NCI-H510A (cell line): ENCODE measurements at regions not wholly inside any gene's neighbourhood (a gene's known extent, or its start where the extent isn't known, plus 50 kb on each side); places are given as distances from the start of the nearest gene placed in this dataset.
"Not testable (repeated sequence)": the region's sequence is repeated elsewhere in the genome, so short reads cannot be mapped to it uniquely, and the experiment has no call there.

Experiments
- DNase-seq: peaks from one replicate; lab custom pipeline; 2025; lab: John Stamatoyannopoulos, UW

DNA sequence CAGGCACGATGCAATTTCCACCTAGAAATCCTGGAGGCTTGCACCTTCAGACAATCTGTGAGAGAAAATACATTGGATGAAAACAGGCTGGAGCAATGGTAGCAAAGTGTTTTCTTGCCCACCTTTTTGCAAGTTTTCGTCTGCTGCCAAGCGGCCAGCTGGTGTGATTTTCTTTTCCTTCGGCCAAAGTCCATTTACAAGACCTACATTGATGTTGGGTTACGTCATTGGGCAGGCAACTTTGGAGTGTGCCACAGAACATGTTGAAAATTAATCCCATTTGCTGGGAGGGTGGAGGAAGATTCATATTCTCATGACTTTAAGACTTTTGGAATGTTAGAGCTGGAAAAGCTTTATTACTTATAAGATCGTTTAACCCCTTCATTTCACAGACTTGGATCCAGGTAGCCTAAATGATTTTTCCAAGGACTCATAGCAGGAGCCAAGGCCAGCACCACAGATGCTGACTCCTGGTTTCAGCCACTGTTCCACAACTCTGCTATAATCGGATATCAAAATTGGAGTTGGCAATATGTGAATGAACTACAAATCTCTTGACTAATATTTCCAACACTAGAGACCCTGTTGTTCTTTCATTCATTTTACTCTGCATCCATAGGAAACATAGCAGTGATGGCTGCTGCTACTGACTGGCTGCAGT, 352.1 kb downstream of the RND3 start:
- DNase-seq = no peak

DNA sequence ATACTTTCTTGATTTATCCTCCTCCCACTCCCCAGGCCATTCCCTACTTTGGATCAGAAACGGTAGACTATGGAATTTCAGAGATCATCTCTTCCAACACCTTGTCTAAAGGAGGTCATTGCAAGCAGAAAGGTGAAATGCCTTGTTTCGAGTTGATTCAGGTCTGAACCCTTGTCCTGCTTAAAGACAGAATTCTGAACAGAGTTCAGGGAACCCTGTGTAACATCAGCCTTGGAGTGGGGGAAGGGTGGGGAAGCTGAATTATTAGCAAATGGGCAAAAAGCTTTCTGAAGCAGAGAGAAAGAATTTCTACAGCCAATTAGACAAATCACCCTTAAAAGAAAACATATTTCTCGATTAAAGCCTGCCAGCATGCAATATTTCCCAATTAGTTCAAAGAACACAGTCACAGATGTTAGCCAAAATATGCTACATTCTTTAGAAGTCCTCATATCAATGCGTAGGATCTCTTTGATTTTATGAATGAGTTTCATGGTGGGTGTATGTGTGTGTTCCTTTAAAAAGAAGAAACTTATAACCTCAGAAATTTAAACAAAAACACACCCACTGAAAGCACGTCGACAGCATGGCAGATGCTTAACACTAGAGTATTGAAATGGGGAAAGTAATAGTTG, 353.1 kb downstream of the RND3 start:
- no peak for DNase-seq

DNA sequence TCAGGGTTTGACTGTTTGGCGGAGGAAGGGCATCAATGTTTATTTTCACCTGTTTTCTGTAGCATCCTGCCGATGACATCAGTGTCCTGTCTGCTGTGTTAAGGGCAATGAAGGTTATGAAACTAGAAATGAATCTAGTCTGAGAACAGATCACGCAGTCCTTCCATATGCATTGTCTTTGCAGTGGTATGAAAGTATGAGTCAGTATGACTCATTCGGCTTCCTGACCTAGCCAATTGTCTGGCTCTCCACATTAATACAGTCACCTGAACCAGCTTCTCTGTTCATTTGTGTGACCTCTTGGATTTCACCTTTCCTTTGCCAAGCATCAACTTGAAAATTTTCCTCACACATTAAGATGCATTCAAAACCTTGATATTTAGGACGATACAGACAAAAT, 353.8 kb downstream of the RND3 start:
- DNase-seq = no peak

DNA sequence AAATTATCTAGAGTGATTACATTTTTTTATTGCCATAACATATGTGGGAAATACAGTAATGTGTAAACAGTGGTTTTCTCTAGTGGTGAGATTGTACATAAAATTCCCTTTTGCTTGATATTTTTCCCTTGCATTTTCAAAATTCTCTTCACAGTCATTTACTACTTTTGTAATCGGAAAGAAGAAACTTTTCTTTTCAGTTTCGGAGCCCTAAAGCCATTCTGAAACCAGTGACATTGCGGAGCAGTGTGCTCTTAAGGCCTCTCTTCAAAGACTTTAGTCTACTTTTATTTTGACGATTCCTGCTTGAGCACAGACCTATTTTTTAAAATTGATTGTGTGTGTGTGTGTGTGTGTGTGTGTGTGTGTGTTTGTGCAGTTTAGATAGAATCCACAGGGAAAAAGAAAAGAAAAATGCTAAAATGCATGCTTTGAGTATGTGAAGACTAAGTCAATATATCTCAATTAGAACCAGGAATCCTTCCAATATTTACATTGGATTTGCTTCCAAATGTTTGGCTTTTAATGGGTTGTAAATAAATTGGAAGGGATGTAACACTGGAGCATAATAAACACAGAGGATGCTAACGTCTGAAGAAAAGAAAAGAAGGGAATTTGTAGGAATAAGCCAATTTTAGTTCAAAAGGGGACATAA, 357.4 kb downstream of the RND3 start:
- DNase-seq = no peak

DNA sequence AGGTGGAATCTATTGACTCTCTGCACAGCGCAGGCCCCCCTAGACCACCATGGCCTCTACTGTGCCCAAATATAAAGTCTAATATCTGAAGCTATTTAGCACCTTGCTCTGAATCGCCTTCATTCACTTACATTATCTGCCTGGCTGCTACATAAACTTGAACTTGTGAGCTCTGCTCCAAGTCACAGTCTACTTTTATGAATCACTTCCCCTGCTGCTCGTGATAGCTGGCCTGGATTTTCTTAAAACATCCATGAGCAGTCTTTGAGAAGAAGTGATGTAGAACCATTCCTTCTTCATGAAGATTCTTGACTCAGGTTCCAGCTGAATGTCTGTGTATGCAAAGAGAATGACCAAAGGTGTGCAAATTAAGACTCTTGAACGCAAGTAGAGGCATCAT, 359.5 kb downstream of the RND3 start:
- no peak for DNase-seq

DNA sequence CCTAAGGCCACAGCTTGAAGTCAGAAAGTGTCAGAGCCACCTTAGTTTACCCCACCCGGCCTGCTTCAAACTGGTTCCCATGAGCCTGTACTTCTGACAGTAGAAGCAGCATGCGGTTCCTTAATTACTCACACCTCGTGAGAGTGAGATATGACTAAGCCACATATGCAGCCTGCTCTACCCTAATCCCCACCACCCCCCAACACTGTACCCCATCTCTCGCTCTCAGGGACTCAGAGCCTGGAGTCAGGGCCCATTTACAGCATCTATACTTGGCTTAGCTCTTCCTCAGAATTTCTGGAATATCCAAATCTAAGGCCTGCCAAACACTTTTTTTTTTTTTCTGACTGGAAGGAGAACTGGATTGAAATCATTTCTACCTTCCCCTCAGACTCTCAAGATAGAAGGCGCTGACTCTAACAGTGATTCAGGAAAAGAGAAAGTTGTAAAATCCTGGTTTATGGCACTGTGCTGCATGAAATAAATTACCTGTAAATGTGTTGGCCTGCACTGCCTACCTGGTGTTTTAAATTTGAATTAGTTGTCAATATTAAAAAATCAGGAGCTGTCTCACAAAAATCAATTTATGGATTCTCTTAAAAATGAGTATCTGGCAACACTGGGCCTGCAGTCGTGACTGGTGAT, 360.0 kb downstream of the RND3 start:
- DNase-seq = no peak

DNA sequence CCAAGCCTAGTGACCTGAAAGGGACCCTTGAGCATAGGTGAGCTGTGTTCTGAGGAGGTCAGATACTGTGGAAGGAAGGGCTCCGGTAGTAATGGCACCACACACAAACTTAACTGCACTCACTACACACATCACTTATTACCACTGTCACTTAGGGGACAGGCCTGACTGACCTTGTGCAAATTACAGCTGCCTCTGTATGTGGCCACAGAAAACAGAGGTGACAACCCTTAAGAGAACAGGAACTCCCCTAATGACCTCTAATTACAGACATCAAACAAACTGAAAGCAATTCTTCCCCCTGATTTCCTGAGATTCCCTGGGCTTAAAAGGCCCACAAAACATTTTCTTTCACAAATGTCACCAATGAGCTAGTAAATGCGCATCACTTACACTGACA, 360.6 kb downstream of the RND3 start:
- no peak for DNase-seq

DNA sequence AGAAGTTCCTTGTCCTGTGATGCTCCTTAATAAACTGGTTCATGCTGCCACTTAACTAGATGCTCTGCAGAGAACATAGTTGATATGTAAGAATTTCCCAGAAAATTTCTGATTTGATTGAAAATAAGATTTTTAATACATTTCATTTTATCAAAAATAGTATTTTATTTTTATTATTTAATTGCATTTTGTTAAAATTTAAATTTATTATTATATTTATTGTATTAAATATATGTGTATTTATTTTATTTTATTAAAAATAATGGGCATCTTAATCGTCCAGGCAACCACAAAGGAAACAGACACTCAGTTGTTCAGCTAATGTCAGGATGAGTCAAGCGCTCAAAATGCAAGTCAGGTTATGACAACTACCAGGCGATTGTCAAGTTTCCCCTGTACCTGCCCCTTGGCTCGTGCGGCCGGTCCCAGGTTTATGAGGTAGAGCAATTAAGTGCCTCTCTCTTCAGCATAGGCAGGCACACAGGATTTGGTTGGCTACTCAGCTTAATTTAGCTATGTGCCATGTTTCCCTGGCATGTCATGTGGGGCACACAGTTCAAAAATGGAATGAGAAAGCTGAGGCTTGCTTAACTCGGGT, 361.2 kb downstream of the RND3 start:
- no peak for DNase-seq

DNA sequence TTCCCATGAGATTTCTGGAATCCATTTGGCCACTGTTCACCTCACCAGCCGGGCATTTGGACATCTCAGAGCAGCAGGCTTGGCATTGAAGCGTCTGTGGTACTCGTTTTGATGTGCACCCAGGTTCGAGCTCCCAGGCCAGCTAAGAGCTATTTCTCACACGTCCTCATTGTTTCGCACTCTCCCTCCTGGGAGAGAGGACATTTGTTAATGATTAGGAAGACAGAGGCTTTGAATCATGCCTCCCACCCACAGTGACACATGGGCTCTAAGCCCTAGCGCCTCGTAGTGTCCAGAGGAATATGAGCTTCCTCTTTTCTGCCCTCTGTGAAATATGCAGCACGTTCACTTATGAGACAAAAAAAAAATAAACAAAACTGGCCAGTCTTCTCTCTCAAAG, 361.8 kb downstream of the RND3 start:
- no peak for DNase-seq

DNA sequence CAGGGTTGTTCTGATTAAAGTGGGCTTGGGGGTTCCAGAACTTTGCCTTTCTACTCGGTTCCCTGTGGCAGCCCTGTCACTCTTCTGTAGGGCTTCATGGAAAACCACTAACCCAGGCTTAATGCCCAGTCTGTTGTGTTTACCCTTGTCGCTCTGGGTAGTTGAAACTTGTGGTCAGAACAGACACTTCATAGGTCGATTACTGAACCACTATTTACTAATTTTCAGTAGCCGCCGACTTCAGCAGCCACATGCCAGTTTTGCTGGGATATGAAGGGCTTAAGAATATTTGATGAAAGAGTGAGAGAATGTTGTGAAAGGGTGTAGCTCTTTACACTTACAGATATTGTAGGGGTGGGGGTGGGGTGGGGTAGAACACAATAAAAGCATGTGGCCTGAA, 362.3 kb downstream of the RND3 start:
- DNase-seq = no peak

DNA sequence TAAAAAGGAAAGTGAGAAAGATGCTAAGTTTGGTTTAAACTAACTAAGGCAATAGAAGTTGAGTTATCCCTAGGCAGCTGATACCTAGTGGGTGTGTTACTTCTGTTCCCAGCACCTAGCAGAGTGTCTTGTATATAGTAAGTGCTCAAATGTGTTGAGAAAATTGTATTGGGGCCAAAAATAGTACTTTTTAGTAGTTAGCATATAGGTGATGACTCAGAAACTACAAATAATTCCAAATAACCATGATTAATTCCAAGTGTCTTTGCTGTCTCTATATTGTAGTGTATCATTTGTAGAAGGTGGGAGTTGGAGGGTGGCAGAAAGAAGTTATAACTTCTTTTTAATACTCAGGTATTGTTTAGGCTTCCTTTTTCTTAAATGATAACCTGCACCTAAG, 362.7 kb downstream of the RND3 start:
- DNase-seq = no peak

DNA sequence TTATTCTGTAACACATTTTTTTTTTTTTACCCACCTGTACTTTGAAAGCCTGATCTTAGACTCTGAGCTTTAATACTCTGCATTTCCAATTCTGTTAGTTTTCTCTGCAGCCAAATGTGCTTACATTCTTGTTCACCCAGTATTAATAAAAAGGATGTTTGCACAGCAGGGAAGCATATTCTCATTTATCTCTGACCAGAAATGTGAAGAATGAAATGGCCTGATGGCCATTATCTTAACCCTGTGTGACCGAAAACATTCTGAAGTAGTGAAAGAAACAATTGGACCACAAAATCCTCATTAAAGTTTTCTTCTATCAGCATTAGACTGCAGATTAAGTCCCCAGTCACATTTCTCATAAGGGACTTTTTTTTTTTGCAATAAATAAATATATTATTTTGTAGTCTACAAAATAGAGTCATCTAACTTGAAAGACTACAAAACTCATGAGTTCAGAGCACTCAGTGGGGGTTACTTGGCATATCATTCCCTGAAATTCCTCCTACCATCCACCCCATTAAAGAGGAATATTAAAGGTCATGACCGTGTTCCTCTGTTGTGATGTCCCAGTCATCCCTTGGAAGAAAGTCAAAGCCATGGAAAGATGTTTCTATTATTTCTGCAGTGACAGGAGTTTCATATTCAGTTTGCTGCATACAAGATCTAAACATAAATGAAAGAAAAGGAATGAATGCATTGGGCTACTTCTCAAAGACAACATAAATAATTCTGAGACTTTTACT, 364.4 kb downstream of the RND3 start:
- DNase-seq = no peak

DNA sequence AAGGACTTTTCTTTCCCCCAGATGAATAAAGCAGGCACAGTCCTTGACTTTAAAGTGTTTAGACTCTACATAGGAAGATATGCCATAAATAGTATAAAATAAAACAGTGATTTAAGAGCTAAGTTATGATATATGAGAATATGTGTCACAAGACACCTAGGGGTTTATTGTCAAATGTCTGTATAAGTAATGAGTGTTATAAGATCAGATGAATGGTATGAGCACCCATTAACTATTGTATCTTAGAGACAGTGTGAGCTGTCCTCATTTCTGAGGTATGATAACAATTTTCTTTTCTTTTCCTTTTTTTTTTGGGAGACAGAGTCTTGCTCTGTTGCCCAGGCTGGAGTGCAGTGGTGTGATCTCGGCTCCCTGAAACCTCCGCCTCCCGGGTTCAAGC, 365.3 kb downstream of the RND3 start:
- DNase-seq = no peak

DNA sequence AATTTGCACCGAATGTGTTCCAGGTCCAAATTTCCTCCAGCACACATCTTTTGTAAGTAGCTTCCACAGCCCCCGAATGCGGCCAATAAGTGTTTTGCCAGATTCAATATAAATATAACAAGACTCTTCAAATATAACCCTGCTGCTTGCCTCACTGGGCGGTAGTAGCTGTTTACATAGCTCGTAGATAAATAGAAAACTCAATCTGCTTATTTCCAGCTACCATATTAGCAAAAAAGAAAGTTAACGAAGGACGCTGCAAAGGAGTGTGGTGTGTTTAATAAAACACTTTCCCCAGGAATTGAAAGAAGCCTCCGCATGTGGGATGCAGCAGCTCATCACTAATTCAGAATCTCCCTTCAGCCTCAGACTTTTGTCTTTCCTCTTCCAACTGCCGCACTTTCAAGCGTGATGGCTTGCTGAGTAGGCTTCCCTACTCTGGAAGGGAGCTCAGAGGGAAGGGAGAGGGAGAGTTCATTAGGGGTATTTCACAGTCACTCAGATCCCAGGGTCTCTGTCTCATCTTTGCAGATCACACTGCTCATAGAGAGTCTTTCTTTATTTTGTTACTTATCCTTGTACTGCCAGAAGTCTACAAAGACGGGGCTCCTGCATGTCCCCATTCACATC, 367.0 kb downstream of the RND3 start:
- no peak for DNase-seq

DNA sequence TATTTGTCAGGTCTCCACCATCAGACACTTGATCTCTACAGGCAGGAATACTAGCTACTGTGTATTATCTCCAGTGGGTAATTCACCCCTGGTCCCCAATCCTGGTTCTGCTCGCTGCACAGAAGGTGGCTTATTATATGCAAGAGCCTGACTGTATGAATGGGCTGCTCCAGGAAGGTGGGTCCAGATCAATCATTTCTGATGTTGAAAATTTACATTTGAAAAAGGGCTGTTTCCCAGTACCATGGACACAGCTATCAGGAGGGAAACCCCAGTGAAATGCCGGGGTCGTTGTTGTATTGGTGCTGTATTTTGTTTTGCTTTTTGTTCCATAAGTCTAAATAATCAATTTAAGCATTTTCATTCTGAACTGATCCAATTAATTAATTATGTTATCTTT, 367.6 kb downstream of the RND3 start:
- DNase-seq = no peak

DNA sequence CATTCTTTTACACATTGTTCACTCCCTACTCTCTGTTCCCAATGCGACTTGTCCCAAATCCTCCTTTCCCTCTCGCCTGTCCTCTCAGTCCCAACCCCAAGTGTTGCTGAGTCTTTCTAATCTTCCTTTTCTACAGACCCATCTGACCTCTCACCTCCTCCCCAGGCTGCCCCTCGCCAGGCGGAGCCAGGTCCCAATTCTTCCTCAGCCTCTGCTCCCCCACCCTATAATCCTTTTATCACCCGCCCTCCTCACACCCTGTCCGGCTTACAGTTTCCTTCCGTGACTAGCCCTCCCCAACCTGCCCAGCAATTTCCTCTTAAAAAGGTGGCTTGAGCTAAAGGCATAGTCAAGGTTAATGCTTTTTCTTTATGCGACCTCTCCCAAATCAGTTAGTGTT, 373.4 kb downstream of the RND3 start:
- DNase-seq = not testable (repeated sequence)

DNA sequence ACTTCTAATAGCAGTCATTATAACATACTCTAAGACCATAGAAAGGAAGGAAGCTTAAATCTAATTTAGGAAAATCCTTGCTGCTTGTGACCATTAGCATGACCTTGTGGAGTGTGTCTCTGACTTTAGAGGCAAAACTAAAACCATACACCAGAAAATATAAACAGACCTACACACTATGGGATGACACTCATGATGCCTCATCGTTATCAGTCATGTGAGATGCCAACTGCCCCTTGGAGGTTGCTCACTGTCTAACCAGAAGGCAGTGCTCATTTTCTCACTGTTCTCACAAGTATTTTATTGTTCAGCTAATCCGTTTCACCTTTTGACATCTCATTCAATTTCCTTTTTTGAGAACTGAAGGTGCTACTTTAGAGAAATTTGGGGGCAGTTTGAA, 376.9 kb downstream of the RND3 start:
- DNase-seq = no peak

DNA sequence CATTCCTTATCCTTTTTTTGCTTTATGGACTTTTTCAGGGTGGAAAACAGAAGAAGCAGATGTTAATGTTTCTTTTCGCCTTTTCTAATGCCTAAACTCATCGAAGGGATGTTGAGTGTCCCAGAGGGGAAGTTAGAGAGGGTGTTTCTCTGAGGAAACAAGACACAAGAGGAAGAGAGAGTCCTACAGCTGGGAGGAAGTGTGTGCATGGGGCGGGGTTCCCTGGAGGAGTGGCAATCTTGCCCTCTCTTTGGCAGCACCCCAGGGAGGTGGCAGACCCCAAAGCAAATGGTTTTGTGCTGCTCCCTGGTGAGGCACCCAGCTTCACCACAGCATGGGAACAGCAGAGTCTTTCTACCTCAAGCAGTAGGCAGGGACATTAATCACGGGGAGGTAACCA, 377.6 kb downstream of the RND3 start:
- DNase-seq = no peak

DNA sequence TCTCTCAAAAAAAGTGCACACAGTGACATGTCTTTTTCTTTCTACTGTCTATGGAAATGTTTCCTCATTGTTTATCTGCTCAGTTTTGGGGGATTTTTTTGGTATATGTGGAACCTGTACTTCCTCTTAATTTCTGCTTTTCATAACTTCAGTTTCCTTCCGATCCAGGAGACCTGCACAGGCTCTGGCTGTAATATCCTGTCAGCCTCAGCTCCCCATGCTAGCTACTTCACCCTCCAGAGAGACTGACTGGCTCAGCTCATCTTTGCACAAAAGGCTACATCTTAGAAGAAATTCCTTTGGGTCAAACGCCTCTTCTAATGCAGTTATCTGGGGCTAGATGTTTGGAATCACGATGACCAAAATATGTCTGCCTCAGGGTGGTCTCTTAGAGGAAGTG, 378.4 kb downstream of the RND3 start:
- DNase-seq = no peak

DNA sequence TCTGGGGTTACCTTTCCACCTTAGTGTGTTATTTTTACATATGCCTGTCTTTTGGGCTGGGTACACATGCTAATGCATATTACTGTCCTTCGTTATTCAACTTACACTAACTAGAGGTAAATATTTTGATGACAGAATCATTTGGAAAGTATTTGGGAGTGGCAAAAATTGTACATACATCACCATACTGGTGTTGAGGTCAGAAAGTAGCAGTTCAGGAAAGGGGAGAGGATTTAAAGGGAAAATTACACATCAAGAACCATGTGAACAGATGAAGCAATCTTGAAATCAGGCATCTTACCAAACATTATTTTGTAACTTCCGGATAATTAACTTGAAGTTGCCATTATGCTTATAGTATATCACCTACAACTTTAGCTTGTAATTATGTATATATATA, 379.7 kb downstream of the RND3 start:
- DNase-seq = no peak

DNA sequence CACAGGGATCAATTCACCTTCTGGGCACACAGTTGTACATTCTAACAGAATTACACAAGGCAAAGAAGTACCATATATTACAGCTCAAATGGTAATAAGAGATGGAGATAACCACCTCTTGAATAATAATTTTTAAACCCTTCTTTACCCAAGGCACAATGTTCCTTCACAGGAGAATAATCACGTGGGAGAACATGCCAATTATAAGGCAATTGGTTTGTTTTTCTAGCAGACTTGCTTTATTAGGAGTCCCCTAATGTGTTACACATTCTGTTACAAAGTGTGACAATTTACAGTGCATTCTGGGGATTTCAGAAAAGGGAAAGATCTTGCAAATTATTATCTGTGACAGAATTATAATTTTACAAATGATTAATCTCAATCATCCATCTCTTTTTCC, 380.3 kb downstream of the RND3 start:
- DNase-seq = no peak

DNA sequence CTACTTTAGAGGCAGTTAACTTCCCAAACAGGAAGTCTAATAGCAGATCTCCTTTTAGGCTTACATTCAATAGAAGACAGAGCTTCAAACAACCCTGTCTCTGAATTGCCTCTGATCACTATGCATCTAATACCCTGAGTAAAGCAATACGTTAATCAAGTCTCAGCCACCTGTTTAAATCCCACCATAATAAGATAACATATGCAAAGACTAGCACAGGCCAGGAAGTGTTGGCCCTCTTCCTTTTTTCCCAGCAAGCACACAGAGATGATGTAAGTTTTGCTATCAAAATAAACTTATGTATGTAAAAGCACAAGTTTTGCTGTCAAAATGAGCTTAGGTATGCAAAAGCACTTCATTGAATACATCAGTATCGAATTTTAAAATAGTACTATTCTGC, 385.5 kb downstream of the RND3 start:
- no peak for DNase-seq
